ENCODE measurements at regions not wholly inside any gene's neighbourhood (a gene's known extent, or its start where the extent isn't known, plus 50 kb on each side); places are given as distances from the start of the nearest gene placed in this dataset.
"Not testable (repeated sequence)": the region's sequence is repeated elsewhere in the genome, so short reads cannot be mapped to it uniquely, and the experiment has no call there.

DNA sequence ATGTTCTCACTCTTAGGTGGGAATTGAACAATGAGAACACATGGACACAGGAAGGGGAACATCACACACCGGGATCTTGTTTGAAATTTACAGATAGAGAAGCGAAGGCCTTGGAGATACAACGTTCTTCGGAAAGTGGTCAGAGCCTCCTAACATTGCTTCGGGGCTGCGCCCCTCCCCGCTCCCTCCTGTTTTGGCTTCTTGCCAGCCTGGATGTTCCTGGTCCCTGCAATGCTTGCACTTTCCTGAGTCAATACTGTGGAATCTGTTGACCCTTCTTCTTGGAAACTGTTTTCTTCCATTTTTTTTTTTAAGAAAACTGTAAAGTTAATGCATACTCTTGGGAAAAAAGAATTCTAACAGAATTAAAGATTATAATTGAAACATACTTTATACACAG, 360.8 kb downstream of the SOCS6 start:
- FAIRE-seq (no peak), DNase-seq (ENCODE audit: insufficient read length, low spot score) (no peak)

GRCh38 chr18:70645971-70646370, 357.1 kb downstream of the SOCS6 start:
- FAIRE-seq (no peak), DNase-seq (ENCODE audit: insufficient read length, low spot score) (no peak)

DNA sequence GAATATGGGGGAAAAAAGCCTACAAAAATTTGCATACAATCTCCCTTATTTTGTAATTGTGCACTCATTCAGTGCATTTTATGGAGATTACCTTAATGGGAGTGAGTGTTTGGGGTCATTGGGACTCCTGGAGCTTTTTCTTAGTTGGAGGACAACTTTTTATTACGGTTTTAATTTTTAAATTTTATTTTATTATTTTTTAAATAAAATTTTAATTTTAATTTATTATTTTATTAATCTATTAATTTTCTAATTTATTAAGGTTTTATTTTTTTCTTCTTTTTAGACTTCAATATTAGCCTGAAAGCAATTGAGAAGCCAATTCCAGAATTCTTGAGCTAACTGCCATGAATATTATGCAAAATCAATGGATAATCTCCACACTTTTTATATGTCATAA, 355.0 kb downstream of the SOCS6 start:
- FAIRE-seq (no peak), DNase-seq (ENCODE audit: insufficient read length, low spot score) (no peak)

GRCh38 chr18:70641156-70641775, 352.4 kb downstream of the SOCS6 start:
- FAIRE-seq (no peak), DNase-seq (ENCODE audit: insufficient read length, low spot score) (no peak)

DNA sequence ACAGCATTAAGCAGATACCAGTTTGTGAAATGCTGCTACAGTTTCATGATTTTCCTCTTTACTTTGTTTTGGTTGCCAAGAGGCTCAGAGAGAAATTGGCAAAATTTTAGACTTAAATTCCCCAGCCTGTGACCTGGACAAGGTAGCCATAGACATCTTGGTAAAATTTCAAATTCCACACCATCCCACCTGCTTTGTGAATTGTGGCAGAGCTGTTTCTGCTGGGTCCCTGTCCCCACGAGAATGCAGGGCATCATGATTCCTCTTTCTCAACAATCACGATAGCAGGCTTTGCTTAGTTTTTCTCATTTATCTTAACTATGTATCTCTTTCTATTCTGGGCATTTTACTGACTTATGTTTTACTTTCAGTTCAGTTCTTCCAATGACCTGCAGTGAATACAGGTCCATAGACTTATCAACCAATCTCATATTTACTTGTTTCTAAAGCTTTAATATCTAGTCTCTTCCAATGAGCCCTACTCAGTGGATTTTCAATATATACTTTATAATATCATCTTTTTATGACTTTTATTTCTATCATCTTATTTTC, 351.6 kb downstream of the SOCS6 start:
- no peak for DNase-seq (ENCODE audit: insufficient read length, low spot score)
- no peak for FAIRE-seq

GRCh38 chr18:70636991-70637390, 348.1 kb downstream of the SOCS6 start:
- FAIRE-seq (no peak), DNase-seq (ENCODE audit: insufficient read length, low spot score) (no peak)

DNA sequence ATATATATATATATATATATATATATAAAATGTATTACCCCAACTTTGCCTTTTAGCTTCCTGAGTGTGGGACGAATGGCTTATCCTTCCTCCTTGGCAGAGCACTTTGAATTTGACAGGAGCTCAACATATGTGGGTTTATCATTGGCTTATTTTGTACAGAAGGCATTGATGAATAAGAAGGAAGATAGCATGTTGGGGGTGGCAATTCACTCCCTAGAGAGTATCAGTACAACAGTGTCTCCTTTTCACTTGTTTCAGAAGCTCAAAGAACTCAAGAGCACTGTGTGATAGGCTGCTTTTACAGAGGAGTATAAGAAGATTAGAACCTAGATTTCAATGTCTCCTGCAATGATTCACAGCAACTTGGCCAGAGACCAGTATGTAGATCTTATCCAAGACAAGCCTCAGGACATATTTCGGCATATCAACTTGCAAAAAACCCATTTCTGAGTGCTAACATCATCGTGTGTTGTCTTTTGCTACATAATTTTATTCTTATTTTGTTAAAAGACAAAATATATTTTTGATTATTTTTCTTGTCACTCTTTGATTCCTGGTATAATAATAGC, 345.8 kb downstream of the SOCS6 start:
- FAIRE-seq (no peak), DNase-seq (ENCODE audit: insufficient read length, low spot score) (no peak)

- FAIRE-seq: no peak
Measured at GRCh38 chr18:70627182-70627802, 338.4 kb downstream of the SOCS6 start.

DNA sequence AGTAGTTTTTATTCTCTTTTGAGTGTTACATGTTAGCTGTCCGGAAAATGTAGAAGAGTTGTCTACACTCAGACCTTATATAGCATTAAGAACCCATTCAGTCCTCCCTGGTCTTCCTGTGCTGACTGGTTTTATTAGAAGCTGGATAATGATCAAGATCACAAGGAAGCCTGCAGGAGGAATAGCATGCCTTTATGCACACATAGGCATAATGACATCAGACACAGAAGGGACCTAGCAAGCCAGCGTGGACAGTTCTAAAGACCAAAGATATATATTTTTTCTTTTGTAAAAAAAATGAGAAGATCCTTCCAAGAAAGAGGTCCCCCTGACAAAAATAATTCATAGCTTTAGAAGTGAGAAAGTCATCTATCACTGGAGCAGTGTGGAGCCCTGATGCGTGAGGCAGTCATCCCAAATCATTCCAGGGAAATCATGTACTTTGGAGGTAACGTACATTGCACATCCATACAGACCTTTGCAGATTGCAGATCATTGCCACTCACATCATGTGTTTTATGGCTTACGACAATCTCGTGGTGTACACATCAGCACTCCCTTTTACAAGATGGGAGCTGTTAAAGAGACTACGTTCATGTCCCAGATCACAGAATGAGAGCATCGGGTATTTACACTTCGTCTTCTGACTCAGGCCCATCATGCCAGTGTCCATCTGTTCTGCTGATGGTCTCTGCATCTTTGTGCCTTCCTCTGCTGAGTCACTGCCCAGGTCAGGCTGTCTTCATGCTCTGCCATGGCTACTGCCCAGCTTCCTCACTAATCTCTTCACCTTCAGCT, 334.0 kb downstream of the SOCS6 start:
- FAIRE-seq: no peak
- DNase-seq (ENCODE audit: insufficient read length, low spot score): no peak

More at GRCh38 chr18:70627182-70627802, 338.4 kb downstream of the SOCS6 start:
- DNase-seq (ENCODE audit: insufficient read length, low spot score): no peak

GRCh38 chr18:70621710-70622109, 332.9 kb downstream of the SOCS6 start:
- no peak for FAIRE-seq
- DNase-seq (ENCODE audit: insufficient read length, low spot score): no peak

- no peak for FAIRE-seq
- no peak for DNase-seq (ENCODE audit: insufficient read length, low spot score)
Measured at GRCh38 chr18:70620837-70621612, 332.2 kb downstream of the SOCS6 start.

DNA sequence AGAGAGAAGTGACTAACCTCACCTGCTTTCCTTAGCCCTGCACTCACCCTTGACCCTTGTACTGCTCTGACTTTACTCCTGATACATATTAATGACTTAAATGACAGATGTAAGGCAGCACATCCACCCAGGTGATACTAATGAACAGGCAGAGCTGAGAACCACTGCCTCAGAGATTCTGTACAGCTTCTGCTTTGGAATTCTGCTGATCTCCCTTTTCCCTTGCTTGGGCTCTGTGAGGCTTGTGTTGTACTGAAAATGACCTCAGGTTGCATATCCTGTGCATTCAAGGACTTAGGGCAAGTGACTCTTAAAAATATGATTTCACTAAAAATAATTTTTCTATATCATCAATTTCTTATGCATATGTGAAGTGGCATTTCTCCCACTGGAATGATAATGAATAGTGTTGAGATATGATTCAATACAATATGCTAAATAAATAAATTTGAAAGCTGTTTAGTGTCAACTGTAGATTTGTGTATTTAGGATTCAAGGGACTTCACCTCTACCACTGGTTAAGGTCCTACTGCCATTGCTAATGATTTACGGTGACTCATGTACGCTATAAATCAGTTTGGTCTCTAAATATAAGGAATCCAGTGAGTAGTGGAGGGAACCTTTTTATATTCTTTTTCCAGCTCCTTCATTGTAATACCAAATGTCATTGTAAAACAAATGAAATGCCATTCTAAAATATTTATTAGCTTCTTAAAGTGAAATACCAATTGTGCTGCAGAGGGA, 328.3 kb downstream of the SOCS6 start:
- DNase-seq (ENCODE audit: insufficient read length, low spot score): no peak
- FAIRE-seq: no peak

DNA sequence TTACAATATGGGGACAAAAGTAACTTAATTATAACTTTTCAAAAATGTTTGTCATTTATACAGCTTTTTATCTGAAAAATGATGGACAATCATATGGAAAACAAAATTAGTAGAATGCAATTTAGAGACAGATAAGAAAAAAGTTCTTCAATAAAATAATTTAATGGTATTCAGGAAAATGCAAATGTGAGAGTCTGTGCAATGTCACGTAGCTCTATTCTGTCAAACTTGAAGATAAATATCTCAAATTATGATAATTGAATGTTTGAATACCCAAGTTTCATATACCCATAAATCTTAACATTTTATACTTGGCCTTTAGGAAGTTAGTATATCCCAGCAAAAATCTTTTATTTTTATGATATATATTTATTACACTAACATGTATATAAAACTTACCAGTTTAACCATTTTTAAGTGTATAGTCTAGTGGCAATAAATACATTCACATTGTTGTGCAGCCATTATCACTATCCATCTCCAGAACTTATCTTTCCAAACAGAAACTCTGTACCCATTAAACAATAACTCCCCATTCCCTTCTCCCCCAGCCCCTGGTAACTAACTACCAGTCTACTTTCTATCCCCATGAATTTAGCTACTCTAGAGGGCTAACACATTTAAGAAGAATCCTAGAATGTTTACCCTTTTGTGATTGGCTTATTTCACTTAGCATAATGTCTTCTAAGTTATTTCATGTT, 311.5 kb downstream of the SOCS6 start:
- DNase-seq (ENCODE audit: insufficient read length, low spot score): no peak
- FAIRE-seq: no peak

DNA sequence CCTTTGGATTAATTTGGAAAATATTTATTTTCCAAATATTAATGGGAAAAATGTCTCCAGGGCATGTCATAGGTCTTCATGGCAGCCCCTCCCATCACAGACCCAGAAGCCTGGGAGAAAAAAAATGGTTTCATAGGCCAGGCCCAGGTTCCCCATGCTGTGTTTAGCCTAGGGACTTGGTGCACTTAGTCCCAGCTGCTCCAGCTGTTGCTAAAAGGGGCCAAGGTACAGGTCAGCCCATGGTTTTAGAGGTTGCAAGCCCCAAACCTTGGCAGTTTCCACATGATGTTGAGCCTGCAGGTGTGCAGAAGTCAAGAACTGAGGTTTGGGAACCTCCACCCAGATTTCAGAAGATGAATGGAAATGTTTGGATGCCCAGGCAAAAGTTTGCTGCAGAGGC, 309.6 kb downstream of the SOCS6 start:
- DNase-seq (ENCODE audit: insufficient read length, low spot score): no peak
- FAIRE-seq: no peak

GRCh38 chr18:70582981-70583380, 294.1 kb downstream of the SOCS6 start:
- DNase-seq (ENCODE audit: insufficient read length, low spot score) (no peak), FAIRE-seq (no peak)

- FAIRE-seq (no peak), DNase-seq (ENCODE audit: insufficient read length, low spot score) (no peak)
Measured at GRCh38 chr18:70578480-70578879, 289.6 kb downstream of the SOCS6 start.

DNA sequence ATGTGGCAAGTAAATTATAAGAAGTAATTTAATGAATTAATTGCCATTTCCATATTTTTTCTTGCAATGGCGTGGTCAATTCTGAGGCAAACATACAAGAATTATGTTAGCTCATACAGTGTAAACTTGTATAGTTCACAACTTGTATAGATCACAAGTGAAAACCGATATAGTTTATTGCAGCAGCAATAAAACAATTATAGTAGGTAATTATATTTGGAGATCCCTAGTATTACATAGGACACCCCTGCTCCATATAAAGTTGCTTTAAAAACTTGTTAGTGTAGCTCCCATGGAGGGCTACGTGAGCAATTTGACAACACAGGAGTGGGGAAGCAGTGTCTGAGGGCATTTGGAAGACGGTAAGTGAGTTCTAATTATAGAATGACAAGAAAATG, 288.2 kb downstream of the SOCS6 start:
- no peak for DNase-seq (ENCODE audit: insufficient read length, low spot score)
- FAIRE-seq: no peak

- FAIRE-seq: no peak
- no peak for DNase-seq (ENCODE audit: insufficient read length, low spot score)
Measured at GRCh38 chr18:70576276-70577022, 287.6 kb downstream of the SOCS6 start.

GRCh38 chr18:70574951-70575350, 286.1 kb downstream of the SOCS6 start:
- DNase-seq (ENCODE audit: insufficient read length, low spot score); FAIRE-seq: not testable (repeated sequence)
